SK-N-SH treated with all-trans-retinoic acid at 6 μM for 48 hours (cell line): ENCODE measurements at regions not wholly inside any gene's neighbourhood (a gene's known extent, or its start where the extent isn't known, plus 50 kb on each side); places are given as distances from the start of the nearest gene placed in this dataset.

Experiments
- CREB5 ChIP-seq: fragments of 250-450 bp; sonication (Bioruptor Pico); IDR thresholded peaks from 2 replicates; pipeline ENCODE4 v1.5.1; 2020; ENCODE audit warnings: low read depth, mild to moderate bottlenecking, moderate library complexity
- CSDC2 ChIP-seq: fragments of 250-450 bp; sonication (Bioruptor Pico); IDR thresholded peaks from 2 replicates; pipeline ENCODE4 v1.5.0; 2020; ENCODE audit warnings: mild to moderate bottlenecking, moderate library complexity
- ISL1 ChIP-seq: fragments of 250-450 bp; sonication (Bioruptor Pico); IDR thresholded peaks from 2 replicates; pipeline ENCODE4 v2.1.2; 2022; ENCODE audit warnings: mild to moderate bottlenecking, moderate library complexity
- OSR1 ChIP-seq: fragments of 250-450 bp; sonication (Bioruptor Pico); IDR thresholded peaks from 2 replicates; pipeline ENCODE4 v1.8.0; 2022; ENCODE audit warnings: moderate library complexity, mild to moderate bottlenecking, inconsistent platforms
- ZC3H10 ChIP-seq: fragments of 250-450 bp; sonication (Bioruptor Pico); IDR thresholded peaks from 2 replicates; pipeline ENCODE4 v1.5.1; 2021; ENCODE audit warnings: mild to moderate bottlenecking, moderate library complexity
- ZFP3 ChIP-seq: fragments of 250-450 bp; sonication (Bioruptor Pico); IDR thresholded peaks from 2 replicates; pipeline ENCODE4 v1.5.0; 2020; ENCODE audit warnings: mild to moderate bottlenecking, moderate library complexity
- ZNF565 ChIP-seq: fragments of 450-650 bp; formaldehyde crosslinking; conservative IDR thresholded peaks from 2 replicates; pipeline ENCODE4 v1.5.0; 2020; ENCODE audit warnings: low read depth, mild to moderate bottlenecking, moderate library complexity
- TF ChIP-seq, protein P1 (sequence below): fragments of 250-450 bp; sonication (Bioruptor Pico); IDR thresholded peaks from 2 replicates; pipeline ENCODE4 v1.8.0; 2020; ENCODE audit warnings: mild to moderate bottlenecking, moderate library complexity, borderline replicate concordance

DNA sequence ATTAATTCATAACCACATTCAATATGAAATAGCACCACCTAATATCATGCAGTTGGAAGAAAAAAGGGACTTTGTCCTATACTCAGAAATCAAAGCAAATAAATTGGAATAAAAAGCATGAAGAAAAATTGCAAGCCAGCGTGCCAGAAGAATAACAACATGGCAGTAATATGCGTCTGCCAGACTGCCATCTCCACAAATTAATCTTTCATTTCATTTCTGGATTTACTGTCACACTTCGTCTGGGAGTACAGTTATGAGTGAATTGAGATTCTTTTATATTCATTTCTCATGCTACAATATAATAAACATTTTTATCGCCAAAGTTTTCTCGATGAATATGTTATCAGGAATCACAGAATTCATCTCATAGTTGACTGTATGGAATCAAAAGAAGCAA, 1327.7 kb upstream of the SEL1L start:
- no peak for TF ChIP-seq ZC3H10
- TF ChIP-seq CSDC2 (CRISPR knock-in tag) = no peak
- TF ChIP-seq OSR1 (CRISPR knock-in tag) = no peak
- TF ChIP-seq ZNF565 = no peak
- no peak for TF ChIP-seq ZFP3
- TF ChIP-seq, protein P1, sequence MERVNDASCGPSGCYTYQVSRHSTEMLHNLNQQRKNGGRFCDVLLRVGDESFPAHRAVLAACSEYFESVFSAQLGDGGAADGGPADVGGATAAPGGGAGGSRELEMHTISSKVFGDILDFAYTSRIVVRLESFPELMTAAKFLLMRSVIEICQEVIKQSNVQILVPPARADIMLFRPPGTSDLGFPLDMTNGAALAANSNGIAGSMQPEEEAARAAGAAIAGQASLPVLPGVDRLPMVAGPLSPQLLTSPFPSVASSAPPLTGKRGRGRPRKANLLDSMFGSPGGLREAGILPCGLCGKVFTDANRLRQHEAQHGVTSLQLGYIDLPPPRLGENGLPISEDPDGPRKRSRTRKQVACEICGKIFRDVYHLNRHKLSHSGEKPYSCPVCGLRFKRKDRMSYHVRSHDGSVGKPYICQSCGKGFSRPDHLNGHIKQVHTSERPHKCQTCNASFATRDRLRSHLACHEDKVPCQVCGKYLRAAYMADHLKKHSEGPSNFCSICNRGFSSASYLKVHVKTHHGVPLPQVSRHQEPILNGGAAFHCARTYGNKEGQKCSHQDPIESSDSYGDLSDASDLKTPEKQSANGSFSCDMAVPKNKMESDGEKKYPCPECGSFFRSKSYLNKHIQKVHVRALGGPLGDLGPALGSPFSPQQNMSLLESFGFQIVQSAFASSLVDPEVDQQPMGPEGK = no peak
- TF ChIP-seq ISL1 (CRISPR knock-in tag) = no peak
- no peak for TF ChIP-seq CREB5 (CRISPR knock-in tag)
